Left renal pelvis (tissue), 4 donors: ENCODE measurements at regions not wholly inside any gene's neighbourhood (a gene's known extent, or its start where the extent isn't known, plus 50 kb on each side); places are given as distances from the start of the nearest gene placed in this dataset.
"Not testable (repeated sequence)": the region's sequence is repeated elsewhere in the genome, so short reads cannot be mapped to it uniquely, and the experiment has no call there.

Source experiments
- DNase-seq, 4 donors: peaks; one replicate each; pipeline ENCODE4 v3.0.0-alpha.2; 2013; ENCODE audit warnings: low read depth in 4 of 4, low spot score in 3 of 4

DNA sequence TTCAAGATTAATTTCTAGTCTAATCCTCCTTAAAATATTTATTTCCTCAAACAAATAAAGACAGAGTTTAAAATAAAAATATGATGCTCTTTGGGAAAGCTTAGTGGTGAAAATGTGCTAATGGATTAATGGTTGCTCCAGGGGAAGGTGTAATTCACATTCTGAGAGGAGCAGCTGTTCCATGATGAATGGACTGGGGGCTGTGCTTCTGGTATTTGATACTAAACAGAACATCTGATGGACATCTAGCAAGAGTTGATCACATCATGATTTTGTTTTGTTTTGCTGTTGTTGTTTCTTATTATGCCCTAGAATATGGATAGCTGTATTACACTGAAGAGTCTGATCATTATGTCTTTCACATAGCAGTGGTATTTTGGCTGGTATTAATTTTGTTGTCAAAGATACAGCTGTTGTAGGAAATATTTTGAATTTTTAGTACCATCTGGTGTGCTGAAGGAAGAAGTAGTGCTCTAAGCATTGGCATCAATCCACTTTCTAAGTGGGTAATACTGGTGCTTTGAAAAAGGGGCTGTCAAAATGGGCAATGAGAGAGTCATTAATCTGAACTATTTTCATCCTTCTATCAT is 296.4 kb downstream of the ADAMTS20 start:
- no peak for DNase-seq

- DNase-seq, result no peak
These were observed 299.4 kb downstream of the ADAMTS20 start for GRCh38 chr12:43252585-43252984.

GRCh38 chr12:43245947-43246346 is 306.1 kb downstream of the ADAMTS20 start:
- no peak for DNase-seq

DNA sequence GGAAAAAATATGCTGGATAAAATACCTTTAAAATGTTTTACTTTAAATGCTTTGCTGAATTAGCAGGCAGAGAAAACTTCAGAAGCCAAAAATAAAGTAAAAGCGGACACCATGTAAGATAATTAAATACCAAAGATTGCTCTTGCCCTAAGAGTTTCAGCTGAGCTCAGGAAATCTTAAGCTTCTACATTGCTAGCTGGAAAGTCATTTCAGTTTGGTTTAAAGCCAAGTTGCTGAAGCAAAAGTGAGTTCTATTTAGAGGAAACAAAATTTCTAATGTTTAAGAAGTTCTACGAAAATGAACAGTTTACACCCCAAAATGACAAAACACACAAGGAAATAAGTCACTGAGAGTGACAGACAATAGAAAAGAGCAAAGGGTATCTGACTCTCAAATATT is 310.0 kb downstream of the ADAMTS20 start:
- DNase-seq, result no peak

DNA sequence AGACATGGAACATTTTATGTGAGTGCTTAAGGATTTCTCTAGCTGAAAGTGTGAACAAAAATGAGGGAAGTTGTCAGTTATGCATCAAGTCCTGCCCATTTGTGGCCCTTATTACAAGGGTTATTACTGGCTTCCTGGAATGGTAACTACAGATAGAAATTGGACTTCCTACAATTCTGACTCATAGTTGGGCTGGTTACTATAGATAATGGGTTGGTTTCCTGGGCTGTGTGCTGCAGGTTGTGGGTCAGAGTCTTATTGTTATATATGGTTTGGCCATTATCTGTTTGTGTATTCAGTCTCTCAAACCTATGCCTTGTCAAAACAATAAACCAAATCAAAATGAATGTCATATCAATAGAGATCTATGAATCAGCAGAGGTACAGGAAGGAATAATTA is 313.7 kb downstream of the ADAMTS20 start:
- no peak for DNase-seq

DNA sequence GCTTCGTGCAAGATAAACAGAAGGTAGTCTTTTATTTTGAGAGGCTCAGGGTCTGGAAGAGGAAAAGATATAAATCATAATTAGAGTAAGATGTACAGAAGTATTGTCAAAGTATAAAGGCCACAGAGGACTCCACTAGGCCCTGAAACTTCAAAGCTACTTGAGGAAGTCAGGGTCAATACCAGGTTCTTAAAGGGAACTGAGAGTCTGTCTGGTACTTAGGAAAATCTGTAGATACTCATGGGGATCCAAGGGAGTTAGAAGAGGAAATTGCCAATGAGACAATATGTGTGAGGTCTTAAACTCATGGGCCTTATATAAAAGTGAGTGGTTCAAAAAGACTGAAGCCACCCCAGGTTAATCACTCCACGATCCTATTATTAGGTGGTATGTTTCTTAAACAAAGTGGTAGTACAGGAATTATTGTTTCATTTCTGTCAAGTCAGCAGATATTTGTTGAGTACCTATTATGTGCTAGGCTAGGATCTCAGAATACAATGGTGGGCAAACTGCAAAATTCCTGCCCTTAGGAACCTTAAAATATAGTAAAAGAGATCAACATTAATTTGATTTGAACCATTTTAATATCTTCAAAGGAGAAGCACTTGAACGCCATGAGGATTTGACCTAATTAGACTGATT is 314.6 kb downstream of the ADAMTS20 start:
- DNase-seq, result no peak

DNA sequence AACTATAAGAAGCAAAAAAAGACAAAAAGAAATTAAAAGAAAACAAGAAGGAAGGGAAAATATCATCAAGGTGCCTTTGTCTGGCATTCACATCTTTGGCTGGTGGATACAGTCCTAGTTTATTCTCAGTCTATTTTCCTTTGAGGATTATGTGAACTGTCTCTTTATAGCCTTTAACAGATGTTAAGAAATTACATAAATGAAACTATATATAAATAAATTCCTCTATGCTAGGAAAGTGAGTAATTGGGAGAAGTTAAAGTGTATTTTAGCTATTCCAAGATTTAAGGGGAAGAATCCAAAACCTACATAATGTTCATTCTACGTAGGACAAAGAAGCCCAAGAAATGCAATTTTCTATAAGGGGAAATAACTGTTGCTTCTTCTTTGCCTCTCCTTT is 316.3 kb downstream of the ADAMTS20 start:
- no peak for DNase-seq

DNA sequence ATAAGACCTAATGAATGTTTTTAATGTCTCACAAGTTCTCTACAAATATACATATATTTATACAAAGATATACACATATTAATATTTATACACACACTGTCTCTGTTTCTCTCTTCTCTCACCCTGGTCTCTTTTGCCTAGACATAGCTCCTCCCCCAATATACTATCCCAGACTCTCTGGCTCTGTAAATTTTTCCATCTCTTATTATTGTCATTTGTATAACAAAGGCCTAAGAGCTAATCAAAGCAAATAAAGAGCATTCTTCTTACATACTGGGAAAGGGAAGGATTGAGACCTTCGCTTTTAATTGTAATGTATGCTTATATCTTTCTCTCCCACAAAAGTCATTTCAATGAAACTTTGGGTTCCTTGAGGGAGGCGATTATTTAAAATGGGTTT is 318.1 kb downstream of the ADAMTS20 start:
- no peak for DNase-seq

DNA sequence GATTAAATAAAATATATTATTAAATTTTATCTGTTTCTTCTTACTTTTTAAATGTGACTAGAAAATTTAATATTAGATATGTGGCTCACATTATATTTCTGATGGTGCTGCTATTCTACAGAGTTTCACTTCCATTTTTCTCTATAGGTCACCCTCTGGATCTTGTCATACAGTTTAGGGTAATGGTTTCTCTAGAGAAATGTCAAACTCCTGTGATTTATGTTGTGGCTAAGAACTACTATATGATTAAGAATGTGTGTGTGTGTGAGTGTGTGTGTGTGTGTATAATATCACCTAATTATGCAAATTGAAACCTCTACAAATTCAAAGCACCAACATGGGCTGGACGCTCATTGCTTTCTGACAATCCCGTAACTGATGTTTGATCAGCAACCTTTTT is 325.9 kb downstream of the ADAMTS20 start:
- DNase-seq, result no peak

DNA sequence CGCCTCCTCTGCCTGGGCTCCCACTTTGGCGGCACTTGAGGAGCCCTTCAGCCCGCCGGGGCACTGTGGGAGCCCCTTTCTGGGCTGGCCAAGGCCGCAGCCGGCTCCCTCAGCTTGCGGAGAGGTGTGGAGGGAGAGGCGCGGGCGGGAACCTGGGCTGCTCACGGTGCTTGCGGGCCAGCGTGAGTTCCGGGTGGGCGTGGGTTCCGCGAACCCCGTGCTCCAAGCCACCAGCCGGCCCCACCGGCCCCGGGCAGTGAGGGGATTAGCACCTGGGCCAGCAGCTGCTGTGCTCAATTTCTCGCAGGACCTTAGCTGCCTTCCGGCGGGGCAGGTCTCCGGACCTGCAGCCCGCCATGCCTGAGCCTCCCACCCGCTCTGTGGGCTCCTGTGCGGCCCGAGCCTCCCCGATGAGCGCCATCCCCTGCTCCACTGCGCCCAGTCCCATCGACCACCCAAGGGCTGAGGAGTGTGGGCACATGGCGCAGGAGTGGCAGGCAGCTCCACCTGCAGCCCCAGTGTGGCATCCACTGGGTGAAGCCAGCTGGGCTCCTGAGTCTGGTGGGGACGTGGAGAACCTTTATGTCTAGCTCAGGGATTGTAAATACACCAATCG is 327.7 kb downstream of the ADAMTS20 start:
- DNase-seq, result not testable (repeated sequence)

GRCh38 chr12:43222796-43223195 is 329.2 kb downstream of the ADAMTS20 start:
- DNase-seq, result no peak

- DNase-seq, result no peak
These were observed 330.8 kb downstream of the ADAMTS20 start for GRCh38 chr12:43221216-43221615.

DNA sequence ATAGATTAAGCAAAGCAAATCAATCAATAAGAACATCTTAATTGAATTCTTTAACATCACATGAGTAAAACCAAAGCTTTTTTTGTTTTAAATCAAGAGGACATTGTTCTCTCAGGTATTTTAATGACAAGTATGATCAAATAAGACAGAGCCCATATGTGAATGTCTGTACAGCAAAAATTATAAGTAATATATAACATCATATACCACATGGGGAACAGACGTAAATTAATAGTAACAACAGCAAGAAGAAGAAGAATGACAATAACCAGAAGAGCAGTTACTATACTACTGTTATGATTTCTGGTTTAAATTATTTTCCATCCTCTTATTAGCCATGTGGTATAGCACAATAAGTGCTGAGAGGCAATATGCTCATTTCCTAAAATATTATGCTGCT is 335.5 kb downstream of the ADAMTS20 start:
- DNase-seq, result no peak

DNA sequence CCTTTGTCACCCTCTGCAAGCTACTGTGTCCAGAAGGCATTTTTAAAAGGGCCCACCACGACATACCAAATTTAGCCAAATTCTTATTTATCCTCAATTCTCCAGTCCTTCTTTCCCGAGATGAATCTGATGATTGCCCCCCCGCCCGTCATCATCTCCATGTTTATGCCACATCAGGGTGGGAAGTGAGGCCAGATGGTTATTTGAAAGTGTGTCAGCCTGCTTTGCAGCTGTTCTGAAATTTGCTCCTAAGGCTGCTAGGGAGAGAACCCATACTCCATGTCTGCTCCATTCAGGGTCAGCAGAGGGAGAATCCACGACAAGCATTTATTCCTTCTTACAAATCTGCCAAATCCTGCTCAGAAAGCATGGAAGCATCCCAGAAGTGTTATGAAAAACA is 337.8 kb downstream of the ADAMTS20 start:
- no peak for DNase-seq

DNA sequence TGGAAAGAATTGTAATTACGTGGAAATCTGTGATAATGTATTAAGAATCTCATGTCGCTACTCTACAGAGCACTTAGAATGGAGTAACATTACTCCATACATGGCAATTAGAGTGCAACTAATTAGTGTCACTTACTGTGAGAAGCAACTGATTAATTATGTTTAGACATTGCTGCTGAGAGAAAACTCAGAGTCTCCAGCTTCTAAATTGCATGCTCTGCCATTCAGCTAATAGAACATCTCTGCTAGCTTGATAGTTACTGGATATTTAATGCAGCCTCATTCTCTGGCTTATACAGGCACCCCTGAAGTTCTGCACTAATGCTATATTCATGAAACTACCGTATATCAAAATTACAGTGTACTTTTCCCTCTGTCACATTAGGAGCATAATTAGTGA is 338.4 kb downstream of the ADAMTS20 start:
- no peak for DNase-seq

DNA sequence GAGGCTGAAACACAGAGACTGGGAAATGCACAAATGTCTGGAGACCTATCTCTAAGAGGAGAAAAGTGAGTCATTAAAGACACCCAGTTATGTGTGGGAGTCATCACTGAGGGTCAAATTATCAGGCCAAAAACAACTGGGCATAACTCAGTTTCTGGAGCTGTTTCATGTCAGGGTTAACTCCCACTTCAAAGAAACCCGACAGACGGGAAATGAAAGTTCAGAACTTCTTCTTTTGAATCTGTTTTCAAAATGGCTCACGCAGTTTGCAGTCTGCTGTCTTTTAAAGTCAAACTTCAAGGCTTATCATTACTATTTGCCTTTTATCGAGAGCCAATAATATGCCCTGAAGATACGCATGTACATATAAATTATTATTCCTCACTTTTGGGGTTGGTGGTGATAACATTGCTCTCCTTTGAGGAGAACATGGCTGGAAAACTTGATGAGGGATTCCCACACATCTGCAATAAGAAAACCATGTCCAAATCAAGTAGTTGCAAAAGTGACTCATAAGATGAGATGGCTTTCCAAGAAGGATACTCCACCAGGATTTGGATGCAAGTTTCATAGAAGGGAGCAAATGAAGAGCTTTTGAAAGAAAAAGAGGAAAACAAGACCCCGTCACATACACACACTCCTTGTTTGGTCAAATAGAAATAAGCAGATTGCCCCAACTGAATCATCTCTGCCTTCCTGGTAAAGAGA is 341.4 kb downstream of the ADAMTS20 start:
- DNase-seq, result peak in 1 of 4 donors; percentile 11

- DNase-seq, result no peak
These were observed 343.4 kb downstream of the ADAMTS20 start for GRCh38 chr12:43208627-43209026.

- DNase-seq, result no peak
These were observed 343.8 kb downstream of the ADAMTS20 start for GRCh38 chr12:43208221-43208620.

GRCh38 chr12:43206396-43206795 is 345.6 kb downstream of the ADAMTS20 start:
- no peak for DNase-seq

DNA sequence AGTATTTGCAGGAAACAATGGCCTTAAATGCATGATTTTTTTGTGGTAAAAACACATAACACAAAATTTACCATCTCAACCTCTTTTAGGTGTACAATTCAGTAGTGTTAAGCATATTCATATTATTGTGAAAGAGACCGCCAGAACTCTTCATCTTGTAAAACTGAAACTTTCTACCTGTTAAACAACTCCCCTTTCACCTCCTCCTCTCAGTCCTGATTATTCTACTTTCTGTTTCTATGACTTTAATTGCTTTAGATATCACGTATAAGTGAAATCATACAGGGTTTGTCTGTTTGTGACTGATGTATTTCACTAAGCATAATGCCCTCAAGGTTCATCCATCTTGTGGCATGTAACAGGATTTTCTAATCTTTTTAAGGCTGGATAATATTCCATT is 353.4 kb downstream of the ADAMTS20 start:
- no peak for DNase-seq

GRCh38 chr12:43196268-43196907 is 355.6 kb downstream of the ADAMTS20 start:
- DNase-seq, result no peak
